ENCODE measurements at regions not wholly inside any gene's neighbourhood (a gene's known extent, or its start where the extent isn't known, plus 50 kb on each side); places are given as distances from the start of the nearest gene placed in this dataset.
"Not testable (repeated sequence)": the region's sequence is repeated elsewhere in the genome, so short reads cannot be mapped to it uniquely, and the experiment has no call there.

- H3K4me3 ChIP-seq (ENCODE audit: low read depth, low read length): not testable (repeated sequence)
Measured at GRCh38 chr13:109702030-109702597, 84.3 kb downstream of the IRS2 start.

GRCh38 chr13:109700176-109700575 is 86.2 kb downstream of the IRS2 start:
- TF ChIP-seq CTCF (conservative IDR thresholded peaks at IDR 0.05; ENCODE audit: low read depth, low read length): no peak
- peak; percentile 94 for DNase-seq (ENCODE audit: low read depth)
- H3K4me3 ChIP-seq (ENCODE audit: low read depth, low read length): no peak overlapping the region

More at GRCh38 chr13:109702030-109702597, 84.3 kb downstream of the IRS2 start:
- not testable (repeated sequence) for DNase-seq (ENCODE audit: low read depth)

- H3K4me3 ChIP-seq (ENCODE audit: low read depth, low read length): no peak overlapping the region
- TF ChIP-seq CTCF (conservative IDR thresholded peaks at IDR 0.05; ENCODE audit: low read depth, low read length): no peak
- DNase-seq (ENCODE audit: low read depth): no peak
Measured at GRCh38 chr13:109699628-109700071, 86.7 kb downstream of the IRS2 start.

GRCh38 chr13:109698779-109699178 is 87.6 kb downstream of the IRS2 start:
- H3K4me3 ChIP-seq (ENCODE audit: low read depth, low read length): no peak overlapping the region
- TF ChIP-seq CTCF (conservative IDR thresholded peaks at IDR 0.05; ENCODE audit: low read depth, low read length): no peak
- peak; percentile 74 for DNase-seq (ENCODE audit: low read depth)

GRCh38 chr13:109697936-109698335 is 88.4 kb downstream of the IRS2 start:
- no peak for TF ChIP-seq CTCF (conservative IDR thresholded peaks at IDR 0.05; ENCODE audit: low read depth, low read length)
- no peak for DNase-seq (ENCODE audit: low read depth)
- H3K4me3 ChIP-seq (ENCODE audit: low read depth, low read length): no peak overlapping the region

GRCh38 chr13:109695402-109696190 is 90.8 kb downstream of the IRS2 start:
- no peak overlapping the region for H3K4me3 ChIP-seq (ENCODE audit: low read depth, low read length)
- no peak for TF ChIP-seq CTCF (conservative IDR thresholded peaks at IDR 0.05; ENCODE audit: low read depth, low read length)
- DNase-seq (ENCODE audit: low read depth): no peak

GRCh38 chr13:109694972-109695371 is 91.4 kb downstream of the IRS2 start:
- no peak for DNase-seq (ENCODE audit: low read depth)
- TF ChIP-seq CTCF (conservative IDR thresholded peaks at IDR 0.05; ENCODE audit: low read depth, low read length): no peak
- H3K4me3 ChIP-seq (ENCODE audit: low read depth, low read length): no peak overlapping the region

Data from choroid plexus epithelial cell (primary cell).